Cardiac muscle cell (in vitro differentiated cells and primary cell): ENCODE measurements at regions not wholly inside any gene's neighbourhood (a gene's known extent, or its start where the extent isn't known, plus 50 kb on each side); places are given as distances from the start of the nearest gene placed in this dataset.

Experiments used
- DNase-seq, 2 donors: peaks; one replicate each; pipeline versions ENCODE4 v3.0.0 to v3.0.0-alpha.2; 2010 to 2017; ENCODE audit warnings: low read depth in 1 of 2, low spot score in 1 of 2
- H3K27ac ChIP-seq: fragments of 200-600 bp; sonication (generic); 2 replicates; pipeline ENCODE4 v1.5.1; 2016
- H3K27me3 ChIP-seq: fragments of 200-600 bp; sonication (generic); 2 replicates; pipeline ENCODE4 v1.6.0; 2016; ENCODE audit warnings: control low read depth
- H3K36me3 ChIP-seq: fragments of 200-600 bp; sonication (generic); 2 replicates; pipeline ENCODE4 v1.5.1; 2016; ENCODE audit warnings: control low read depth
- H3K4me1 ChIP-seq: fragments of 200-600 bp; sonication (generic); 2 replicates; pipeline ENCODE4 v1.8.1; 2017; ENCODE audit warnings: low read depth, mild to moderate bottlenecking, mixed run types
- H3K4me3 ChIP-seq: fragments of 200-600 bp; sonication (generic); 2 replicates; pipeline ENCODE4 v1.5.1; 2016; ENCODE audit warnings: mild to moderate bottlenecking
- H3K9me3 ChIP-seq: fragments of 200-600 bp; sonication (generic); 2 replicates; pipeline ENCODE4 v1.5.1; 2017; ENCODE audit warnings: low read depth, mild to moderate bottlenecking, control low read depth
- CTCF ChIP-seq: IDR thresholded peaks from 2 replicates; pipeline ENCODE4 v1.5.1; 2012; ENCODE audit warnings: low read depth, mild to moderate bottlenecking, low read length

DNA sequence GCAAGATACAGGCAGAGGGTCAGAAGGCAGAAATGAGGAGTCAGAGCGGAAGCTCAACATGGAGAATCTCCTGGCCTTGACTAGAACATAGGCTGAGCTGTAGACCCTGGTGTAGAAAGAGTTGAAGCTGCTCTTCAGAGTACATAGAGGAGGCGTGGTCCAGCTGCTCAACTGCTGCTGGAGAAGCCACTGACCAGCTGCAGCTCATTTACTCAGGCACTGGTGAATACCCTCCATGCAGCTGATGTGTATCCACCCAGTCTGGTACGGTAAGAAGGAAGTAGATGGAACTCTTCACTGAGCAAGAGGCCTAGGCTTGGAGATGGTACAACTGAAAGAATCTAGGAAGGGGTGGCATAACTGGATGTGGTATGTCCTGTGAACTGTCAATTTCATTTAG is 148.8 kb upstream of the DHRS4 start:
- Histone ChIP-seq H3K27ac (no peak overlapping the region), H3K9me3 (no peaks in the 10 kb centered on the region), H3K4me3 (no peak overlapping the region), H3K4me1 (no peaks in the 10 kb centered on the region), H3K27me3 (no peaks in the 10 kb centered on the region), H3K36me3 (no peaks in the 10 kb centered on the region)
- DNase-seq = no peak
- TF ChIP-seq CTCF = no peak

GRCh38 chr14:23805761-23806160 is 147.8 kb upstream of the DHRS4 start:
- no peaks in the 10 kb centered on the region for H3K27me3 ChIP-seq
- H3K9me3 ChIP-seq = no peaks in the 10 kb centered on the region
- H3K4me3 ChIP-seq = no peak overlapping the region
- H3K27ac ChIP-seq = no peak overlapping the region
- H3K36me3 ChIP-seq = no peaks in the 10 kb centered on the region
- no peak for DNase-seq
- TF ChIP-seq CTCF = no peak
- H3K4me1 ChIP-seq = no peaks in the 10 kb centered on the region

GRCh38 chr14:23814527-23815256 is 138.9 kb upstream of the DHRS4 start:
- Histone ChIP-seq H3K4me3 (no peak overlapping the region), H3K9me3 (no peaks in the 10 kb centered on the region), H3K4me1 (no peaks in the 10 kb centered on the region), H3K36me3 (no peaks in the 10 kb centered on the region), H3K27ac (no peak overlapping the region), H3K27me3 (no peaks in the 10 kb centered on the region)
- no peak for DNase-seq
- no peak for TF ChIP-seq CTCF

DNA sequence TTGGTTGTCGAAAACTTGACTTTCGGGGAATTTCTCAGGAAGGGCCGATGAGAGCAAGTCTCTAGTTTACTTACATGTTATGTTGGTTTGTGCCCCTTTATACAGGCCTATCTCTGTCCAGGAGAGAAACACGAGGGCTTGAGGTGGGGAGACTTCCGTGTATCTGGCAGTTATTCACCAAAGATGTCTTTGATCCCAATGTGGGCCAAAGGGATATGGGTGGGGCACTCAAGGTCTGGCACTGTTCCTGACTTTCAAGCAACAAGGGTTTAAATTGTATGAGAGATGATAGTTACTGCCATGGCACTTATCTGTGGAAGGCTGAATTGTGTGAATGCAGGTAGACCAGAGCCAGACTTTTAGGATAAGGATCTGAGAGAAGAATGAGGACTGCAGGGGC is 137.2 kb upstream of the DHRS4 start:
- no peak overlapping the region for H3K4me3 ChIP-seq
- no peak for DNase-seq
- H3K4me1 ChIP-seq = no peaks in the 10 kb centered on the region
- H3K27me3 ChIP-seq = no peaks in the 10 kb centered on the region
- no peak overlapping the region for H3K27ac ChIP-seq
- H3K9me3 ChIP-seq = no peaks in the 10 kb centered on the region
- no peaks in the 10 kb centered on the region for H3K36me3 ChIP-seq
- no peak for TF ChIP-seq CTCF

DNA sequence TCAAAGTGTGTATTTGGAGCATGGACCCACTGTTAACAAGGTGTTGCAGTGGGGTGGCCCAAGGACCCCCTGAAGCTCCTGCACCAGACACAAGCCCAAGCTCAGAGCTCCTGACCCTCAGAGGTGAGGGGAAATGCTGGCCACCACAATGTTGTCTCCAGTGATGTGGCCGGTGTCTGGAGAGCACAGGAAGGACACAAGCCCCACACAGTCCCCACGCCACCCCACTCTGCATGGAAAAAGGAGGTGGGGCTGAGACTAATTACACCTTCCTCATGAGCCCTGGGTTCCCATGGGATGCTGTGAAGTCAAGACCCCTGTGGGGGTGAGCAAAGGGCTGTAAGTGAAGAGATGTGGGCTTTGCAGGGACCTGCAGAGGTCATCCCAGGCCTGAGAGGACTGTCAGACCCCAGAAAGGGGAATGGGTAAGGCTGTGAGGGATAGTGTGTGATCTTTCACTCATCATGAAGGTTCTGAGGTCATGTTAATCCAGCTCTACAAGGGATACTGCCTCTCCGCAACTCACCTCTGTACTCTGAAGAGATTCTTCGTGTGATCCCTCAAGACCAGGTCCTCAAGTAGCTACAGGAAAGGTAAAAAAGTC is 136.3 kb upstream of the DHRS4 start:
- no peaks in the 10 kb centered on the region for H3K36me3 ChIP-seq
- no peak for DNase-seq
- no peaks in the 10 kb centered on the region for H3K27me3 ChIP-seq
- H3K4me3 ChIP-seq = no peak overlapping the region
- no peak for TF ChIP-seq CTCF
- H3K9me3 ChIP-seq = no peaks in the 10 kb centered on the region
- no peaks in the 10 kb centered on the region for H3K4me1 ChIP-seq
- no peak overlapping the region for H3K27ac ChIP-seq
